Effector memory CD8-positive, alpha-beta T cell (primary cell): ENCODE measurements at regions not wholly inside any gene's neighbourhood (a gene's known extent, or its start where the extent isn't known, plus 50 kb on each side); places are given as distances from the start of the nearest gene placed in this dataset.

Source experiments
- ATAC-seq: fragments of 150-1000 bp; cut with Tn5 transposase; replicated peaks from 2 replicates; pipeline ENCODE4 v1.10.0; 2021; ENCODE audit warnings: mild to moderate bottlenecking, moderate library complexity
- DNase-seq, 3 experiments: peaks; one replicate each; pipeline ENCODE4 v3.0.0; 2021
- H3K27ac Mint-ChIP-seq, 2 donors: one replicate each; pipeline ENCODE4 v1.8.0; 2022; ENCODE audit warnings: mild to moderate bottlenecking in 2 of 2, mixed read lengths in 2 of 2, moderate library complexity in 2 of 2
- H3K27me3 Mint-ChIP-seq, 2 donors: one replicate each; pipeline ENCODE4 v1.8.0; 2022; ENCODE audit warnings: mixed read lengths in 2 of 2
- H3K36me3 Mint-ChIP-seq: one replicate; pipeline ENCODE4 v1.8.0; 2022; ENCODE audit warnings: mild to moderate bottlenecking, moderate library complexity, mixed read lengths; ENCODE audit not compliant: insufficient read depth
- H3K4me1 Mint-ChIP-seq, 2 donors: one replicate each; pipeline ENCODE4 v1.8.0; 2022; ENCODE audit warnings: low read depth in 2 of 2, mixed read lengths in 2 of 2
- H3K4me3 Mint-ChIP-seq, 2 donors: one replicate each; pipeline ENCODE4 v1.8.0; 2022; ENCODE audit warnings: mild to moderate bottlenecking in 2 of 2, mixed read lengths in 2 of 2, moderate library complexity in 2 of 2
- H3K9me3 Mint-ChIP-seq, 2 donors: one replicate each; pipeline ENCODE4 v1.8.0; 2022; ENCODE audit warnings: mixed read lengths in 2 of 2

- Mint-ChIP-seq H3K27ac (no peak overlapping the region), H3K9me3 (no peaks in the 10 kb centered on the region), H3K36me3 (no peaks in the 10 kb centered on the region), H3K4me1 (peaks cover 3 to 5% of the 10 kb centered on the region in 2 donors), H3K4me3 (no peak overlapping the region), H3K27me3 (peaks cover 16 to 28% of the 10 kb centered on the region in 2 donors)
- DNase-seq = no peak
- no peak for ATAC-seq
Measured at GRCh38 chr7:45343746-45344145, 186.2 kb downstream of the RAMP3 start.

DNA sequence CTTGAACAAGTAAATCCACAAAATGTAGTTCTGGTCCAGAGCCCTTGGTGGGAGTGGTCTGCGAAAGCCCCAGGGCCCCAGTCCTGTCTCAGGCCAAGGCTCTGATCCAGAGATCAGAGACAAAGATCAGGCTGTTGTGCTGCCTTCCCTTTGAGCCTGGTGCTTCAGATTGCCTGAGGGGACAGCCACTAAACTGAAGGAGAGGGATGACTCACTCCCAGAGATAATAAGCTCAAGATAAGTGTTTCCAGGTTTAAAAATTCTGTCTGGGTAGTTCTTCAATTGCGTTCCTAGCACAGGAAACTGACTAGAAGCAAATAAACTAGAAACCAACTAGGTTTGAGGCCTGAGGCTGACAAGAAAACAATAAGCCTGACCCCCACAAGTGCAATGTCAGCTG lies 190.2 kb downstream of the RAMP3 start:
- DNase-seq (no peak), ATAC-seq (no peak)
- Mint-ChIP-seq H3K27ac (no peak overlapping the region), H3K9me3 (no peaks in the 10 kb centered on the region), H3K4me3 (no peak overlapping the region), H3K36me3 (no peaks in the 10 kb centered on the region), H3K4me1 (no peaks in the 10 kb centered on the region), H3K27me3 (peaks cover 29 to 41% of the 10 kb centered on the region in 2 donors)

DNA sequence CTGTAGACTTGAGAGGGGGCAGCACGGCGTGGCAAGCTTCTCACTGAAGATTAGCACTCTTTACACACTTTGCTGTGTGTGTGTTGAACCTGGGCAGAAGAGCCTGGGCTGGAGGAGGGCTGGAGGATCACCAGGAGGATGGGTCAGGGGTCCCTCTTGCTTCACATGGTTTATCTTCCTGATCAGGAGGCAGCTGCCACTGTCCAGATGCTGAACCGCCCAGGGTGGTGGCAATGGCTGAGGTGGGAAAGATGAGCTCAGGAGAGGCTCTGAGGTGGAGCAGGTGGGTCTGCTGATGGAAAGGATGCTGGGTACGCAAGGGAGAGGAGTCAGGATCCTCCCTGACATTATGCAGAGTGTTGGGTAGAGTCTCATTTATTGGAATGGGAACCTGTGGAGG lies 191.5 kb downstream of the RAMP3 start:
- no peak overlapping the region for H3K27ac Mint-ChIP-seq
- no peak overlapping the region for H3K4me3 Mint-ChIP-seq
- H3K27me3 Mint-ChIP-seq = peaks cover 29 to 39% of the 10 kb centered on the region in 2 donors
- no peaks in the 10 kb centered on the region for H3K9me3 Mint-ChIP-seq
- DNase-seq (no peak), ATAC-seq (no peak)
- H3K36me3 Mint-ChIP-seq = no peaks in the 10 kb centered on the region
- no peaks in the 10 kb centered on the region for H3K4me1 Mint-ChIP-seq

DNA sequence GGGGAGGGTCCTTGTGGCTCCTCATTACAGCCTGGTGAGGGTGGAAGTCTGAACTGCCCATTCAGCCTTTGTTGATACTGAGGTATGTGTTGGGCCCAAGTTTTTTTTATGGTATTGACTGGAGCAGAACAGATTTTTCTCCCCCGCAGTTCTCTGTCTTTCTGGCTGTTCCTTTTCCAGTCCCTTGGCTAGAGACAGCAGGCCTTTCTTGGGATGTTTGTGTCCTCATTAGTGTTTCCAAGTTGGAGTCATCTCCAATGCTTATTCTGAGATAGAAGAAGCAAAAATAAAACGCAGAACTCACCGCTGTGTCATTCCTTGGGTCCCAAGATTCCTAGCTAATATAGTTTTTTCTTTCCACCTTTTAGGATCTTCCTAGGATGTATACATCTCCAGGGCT lies 193.3 kb downstream of the RAMP3 start:
- DNase-seq (no peak), ATAC-seq (no peak)
- no peaks in the 10 kb centered on the region for H3K4me1 Mint-ChIP-seq
- peaks cover 27 to 51% of the 10 kb centered on the region in 2 donors for H3K27me3 Mint-ChIP-seq
- H3K36me3 Mint-ChIP-seq = no peaks in the 10 kb centered on the region
- H3K4me3 Mint-ChIP-seq = no peak overlapping the region
- H3K9me3 Mint-ChIP-seq = no peaks in the 10 kb centered on the region
- H3K27ac Mint-ChIP-seq = no peak overlapping the region

DNA sequence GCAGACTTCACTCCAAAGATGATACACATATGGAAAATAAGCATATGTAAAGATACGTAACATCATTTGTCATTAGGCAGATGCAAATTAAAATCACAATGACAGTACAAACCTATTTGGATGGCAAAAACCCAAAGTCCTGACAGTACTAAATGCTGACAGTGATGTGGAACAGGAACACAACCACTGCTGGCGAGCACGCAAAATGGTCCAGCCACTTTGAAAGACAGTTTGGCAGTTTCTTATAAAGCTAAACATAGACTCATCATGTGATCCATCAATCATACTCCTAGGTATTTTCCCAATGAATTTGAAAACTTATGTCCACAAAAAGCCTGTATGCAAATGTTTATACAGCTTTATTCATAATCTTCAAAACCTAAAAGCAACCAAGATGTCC lies 200.7 kb downstream of the RAMP3 start:
- ATAC-seq = no peak
- H3K4me1 Mint-ChIP-seq = no peaks in the 10 kb centered on the region
- H3K36me3 Mint-ChIP-seq = no peaks in the 10 kb centered on the region
- H3K4me3 Mint-ChIP-seq = no peak overlapping the region
- peaks cover 7 to 15% of the 10 kb centered on the region in 2 donors for H3K9me3 Mint-ChIP-seq
- no peak overlapping the region for H3K27ac Mint-ChIP-seq
- H3K27me3 Mint-ChIP-seq = peaks cover 17 to 44% of the 10 kb centered on the region in 2 donors
- no peak for DNase-seq

DNA sequence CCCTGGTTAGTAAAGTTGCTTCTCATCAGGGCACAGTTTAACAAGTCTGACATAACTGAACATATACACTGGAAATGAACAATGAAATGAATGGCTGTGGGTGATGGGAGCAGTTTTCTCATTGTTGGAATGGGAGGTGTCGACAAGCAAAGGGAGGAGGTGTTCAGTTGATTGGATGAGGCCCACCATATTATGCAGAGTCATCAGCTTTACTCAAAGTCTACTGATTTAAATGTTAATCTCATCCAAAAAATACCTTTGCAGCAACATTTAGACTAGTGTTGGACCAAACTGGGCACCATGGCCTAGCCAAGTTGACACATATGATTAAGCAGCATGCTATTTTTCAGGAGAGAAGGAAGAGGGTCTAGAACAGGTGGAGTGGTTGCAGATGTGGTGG lies 201.7 kb downstream of the RAMP3 start:
- H3K27me3 Mint-ChIP-seq = peaks cover 19 to 49% of the 10 kb centered on the region in 2 donors
- no peaks in the 10 kb centered on the region for H3K4me1 Mint-ChIP-seq
- DNase-seq (no peak), ATAC-seq (no peak)
- H3K27ac Mint-ChIP-seq = no peak overlapping the region
- H3K36me3 Mint-ChIP-seq = no peaks in the 10 kb centered on the region
- no peak overlapping the region for H3K4me3 Mint-ChIP-seq
- peaks cover 7 to 15% of the 10 kb centered on the region in 2 donors for H3K9me3 Mint-ChIP-seq

DNA sequence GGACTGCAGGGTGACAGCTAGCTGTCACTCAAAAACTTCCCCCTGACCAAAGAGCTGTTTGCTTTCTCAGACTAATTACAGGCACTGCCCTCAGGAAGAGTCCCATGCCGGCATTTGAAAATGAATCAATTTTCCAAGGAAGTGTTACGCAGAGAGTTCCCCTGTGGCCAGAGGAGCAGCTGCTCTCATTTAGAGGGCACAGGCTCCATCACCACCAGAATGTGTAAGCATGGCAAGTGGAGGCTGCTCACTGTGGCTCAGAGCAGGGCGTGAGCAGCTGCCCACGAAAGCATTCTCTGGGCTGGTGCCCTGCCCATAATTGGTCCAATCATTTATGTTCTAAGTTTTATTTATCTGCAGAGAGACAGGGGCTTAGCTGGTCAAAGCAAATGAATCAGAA lies 202.2 kb downstream of the RAMP3 start:
- H3K9me3 Mint-ChIP-seq = peaks cover 7 to 15% of the 10 kb centered on the region in 2 donors
- no peak overlapping the region for H3K27ac Mint-ChIP-seq
- no peak for DNase-seq
- peaks cover 19 to 48% of the 10 kb centered on the region in 2 donors for H3K27me3 Mint-ChIP-seq
- H3K36me3 Mint-ChIP-seq = no peaks in the 10 kb centered on the region
- H3K4me3 Mint-ChIP-seq = no peak overlapping the region
- ATAC-seq = no peak
- H3K4me1 Mint-ChIP-seq = no peaks in the 10 kb centered on the region

GRCh38 chr7:45363669-45364068 lies 206.1 kb downstream of the RAMP3 start:
- ATAC-seq (no peak), DNase-seq (no peak)
- H3K9me3 Mint-ChIP-seq = peaks cover 5 to 11% of the 10 kb centered on the region in 2 donors
- no peaks in the 10 kb centered on the region for H3K4me1 Mint-ChIP-seq
- peaks cover 25 to 41% of the 10 kb centered on the region in 2 donors for H3K27me3 Mint-ChIP-seq
- H3K4me3 Mint-ChIP-seq = no peak overlapping the region
- H3K27ac Mint-ChIP-seq = no peak overlapping the region
- H3K36me3 Mint-ChIP-seq = no peaks in the 10 kb centered on the region

- Mint-ChIP-seq H3K36me3 (no peaks in the 10 kb centered on the region), H3K9me3 (no peaks in the 10 kb centered on the region), H3K27ac (no peak overlapping the region), H3K4me3 (no peak overlapping the region), H3K27me3 (peaks cover 25 to 50% of the 10 kb centered on the region in 2 donors), H3K4me1 (no peaks in the 10 kb centered on the region)
- ATAC-seq (no peak), DNase-seq (no peak)
Measured at GRCh38 chr7:45365341-45365740, 207.8 kb downstream of the RAMP3 start.

GRCh38 chr7:45366475-45366874 lies 207.7 kb upstream of the ADCY1 start:
- Mint-ChIP-seq H3K36me3 (no peaks in the 10 kb centered on the region), H3K27ac (no peak overlapping the region), H3K4me1 (no peaks in the 10 kb centered on the region), H3K9me3 (no peaks in the 10 kb centered on the region), H3K4me3 (no peak overlapping the region), H3K27me3 (peaks cover 30 to 40% of the 10 kb centered on the region in 2 donors)
- no peak for ATAC-seq
- no peak for DNase-seq

GRCh38 chr7:45367026-45367425 lies 207.1 kb upstream of the ADCY1 start:
- H3K36me3 Mint-ChIP-seq = no peaks in the 10 kb centered on the region
- no peak for DNase-seq
- H3K27me3 Mint-ChIP-seq = peaks cover 29 to 35% of the 10 kb centered on the region in 2 donors
- ATAC-seq = no peak
- H3K4me1 Mint-ChIP-seq = no peaks in the 10 kb centered on the region
- H3K4me3 Mint-ChIP-seq = no peak overlapping the region
- H3K27ac Mint-ChIP-seq = no peak overlapping the region
- no peaks in the 10 kb centered on the region for H3K9me3 Mint-ChIP-seq

DNA sequence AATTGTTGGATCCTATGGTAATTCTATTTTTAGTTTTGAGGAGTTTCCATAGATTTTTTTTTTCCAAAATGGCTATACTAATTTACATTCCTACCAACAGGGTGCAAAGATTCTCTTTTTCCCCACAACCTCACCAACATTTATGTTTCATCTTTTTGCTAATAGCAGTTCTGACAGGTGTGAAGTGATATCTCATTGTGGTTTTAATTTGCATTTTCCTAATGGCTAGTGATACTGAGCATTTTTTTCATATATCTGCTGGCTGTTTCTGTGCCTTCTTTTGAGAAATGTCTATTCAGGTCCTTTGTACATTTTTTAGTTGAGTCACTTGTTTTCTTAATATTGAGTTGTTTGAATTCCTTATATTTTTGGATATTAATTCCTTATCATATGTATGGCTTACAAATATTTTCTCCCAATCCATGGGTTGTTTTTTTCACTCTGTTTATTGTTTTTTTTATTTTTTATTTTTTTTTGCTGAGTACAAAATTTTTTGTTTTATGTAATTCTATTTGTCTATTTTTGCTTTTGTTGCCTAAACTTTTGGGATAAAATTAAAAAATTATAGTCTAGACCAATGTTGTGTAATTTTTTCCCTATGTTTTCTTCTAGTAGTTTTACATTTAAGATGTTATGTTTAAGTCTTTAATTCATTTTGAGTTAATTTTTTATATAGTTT lies 205.9 kb upstream of the ADCY1 start:
- H3K27me3 Mint-ChIP-seq = peaks cover 27 to 31% of the 10 kb centered on the region in 2 donors
- DNase-seq (no peak), ATAC-seq (no peak)
- H3K27ac Mint-ChIP-seq = no peak overlapping the region
- H3K4me3 Mint-ChIP-seq = no peak overlapping the region
- no peaks in the 10 kb centered on the region for H3K9me3 Mint-ChIP-seq
- no peaks in the 10 kb centered on the region for H3K36me3 Mint-ChIP-seq
- H3K4me1 Mint-ChIP-seq = no peaks in the 10 kb centered on the region

DNA sequence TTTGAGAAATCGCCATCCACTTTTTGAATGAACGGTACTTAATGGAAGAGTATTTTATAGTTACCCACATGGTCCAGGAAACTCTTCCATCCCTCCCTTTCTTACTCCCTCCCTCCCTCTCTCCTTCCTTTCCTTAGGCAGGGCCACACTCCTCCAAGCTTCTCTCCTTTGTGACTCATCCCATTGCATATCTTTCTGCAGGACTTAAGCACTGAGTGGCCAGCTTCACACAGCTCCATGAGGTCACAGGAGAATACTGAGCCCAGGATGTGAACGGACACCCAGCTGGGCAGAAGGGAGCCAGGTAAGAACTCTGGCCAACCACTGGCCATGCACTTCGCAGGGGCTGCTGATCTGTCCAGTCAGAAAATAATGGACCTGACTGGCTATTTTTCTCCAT lies 189.7 kb upstream of the ADCY1 start:
- H3K27ac Mint-ChIP-seq = no peak overlapping the region

GRCh38 chr7:45387837-45388236 lies 186.3 kb upstream of the ADCY1 start:
- Mint-ChIP-seq H3K4me1 (no peaks in the 10 kb centered on the region), H3K4me3 (no peak overlapping the region), H3K36me3 (no peaks in the 10 kb centered on the region), H3K27ac (no peak overlapping the region), H3K27me3 (peaks cover 32 to 60% of the 10 kb centered on the region in 2 donors), H3K9me3 (no peaks in the 10 kb centered on the region)
- ATAC-seq (no peak), DNase-seq (no peak)

More for the DNA sequence above, 189.7 kb upstream of the ADCY1 start:
- DNase-seq = no peak
- Mint-ChIP-seq H3K36me3 (no peaks in the 10 kb centered on the region), H3K9me3 (peaks cover 0 to 5% of the 10 kb centered on the region in 2 donors), H3K4me3 (no peak overlapping the region), H3K4me1 (no peaks in the 10 kb centered on the region), H3K27me3 (peaks cover 40 to 60% of the 10 kb centered on the region in 2 donors)
- no peak for ATAC-seq
